ENCODE measurements at regions not wholly inside any gene's neighbourhood (a gene's known extent, or its start where the extent isn't known, plus 50 kb on each side); places are given as distances from the start of the nearest gene placed in this dataset.

DNA sequence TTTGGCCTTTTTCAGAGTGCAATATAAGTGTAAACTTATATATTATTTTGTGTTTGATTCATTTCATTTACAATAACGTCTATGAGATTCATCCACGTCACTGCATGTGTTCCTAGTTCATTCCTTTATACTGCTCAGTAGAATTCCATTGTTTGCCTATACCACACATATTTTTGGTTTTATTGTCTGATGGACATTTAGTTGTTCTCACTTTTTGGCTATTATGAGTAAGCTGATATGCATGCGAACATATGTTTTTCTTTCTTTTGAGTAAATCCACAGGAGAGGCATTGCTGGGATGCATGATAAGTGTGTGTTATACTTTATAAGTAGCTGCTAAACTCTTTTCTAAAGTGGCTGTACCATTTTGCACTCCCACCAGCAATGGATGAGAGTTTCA lies 314.8 kb upstream of the HS6ST1 start:
- peaks cover 31% of the 10 kb centered on the region for H3K27me3 Mint-ChIP-seq
- H3K4me3 Mint-ChIP-seq = no peak overlapping the region
- intact Hi-C loops (cut with micrococcal nuclease) = no loop called here
- H3K27ac Mint-ChIP-seq = no peak overlapping the region
- H3K9me3 Mint-ChIP-seq = no peaks in the 10 kb centered on the region
- no peaks in the 10 kb centered on the region for H3K36me3 Mint-ChIP-seq (ENCODE audit: low read depth)
- no peaks in the 10 kb centered on the region for H3K4me1 Mint-ChIP-seq
- DNase-seq = no peak

GRCh38 chr2:128635361-128635900 lies 316.8 kb upstream of the HS6ST1 start:
- Mint-ChIP-seq H3K4me1 (no peaks in the 10 kb centered on the region), H3K27me3 (peaks cover 25% of the 10 kb centered on the region), H3K9me3 (no peaks in the 10 kb centered on the region), H3K4me3 (no peak overlapping the region), H3K27ac (no peak overlapping the region), H3K36me3 (ENCODE audit: low read depth) (no peaks in the 10 kb centered on the region)
- intact Hi-C loops (cut with micrococcal nuclease) = no loop called here
- DNase-seq = no peak

GRCh38 chr2:128636802-128637147 lies 318.1 kb upstream of the HS6ST1 start:
- DNase-seq = no peak
- Mint-ChIP-seq H3K27me3 (peaks cover 25% of the 10 kb centered on the region), H3K27ac (no peak overlapping the region), H3K36me3 (ENCODE audit: low read depth) (no peaks in the 10 kb centered on the region), H3K4me1 (no peaks in the 10 kb centered on the region), H3K9me3 (no peaks in the 10 kb centered on the region), H3K4me3 (no peak overlapping the region)
- intact Hi-C loops (cut with micrococcal nuclease) = no loop called here

DNA sequence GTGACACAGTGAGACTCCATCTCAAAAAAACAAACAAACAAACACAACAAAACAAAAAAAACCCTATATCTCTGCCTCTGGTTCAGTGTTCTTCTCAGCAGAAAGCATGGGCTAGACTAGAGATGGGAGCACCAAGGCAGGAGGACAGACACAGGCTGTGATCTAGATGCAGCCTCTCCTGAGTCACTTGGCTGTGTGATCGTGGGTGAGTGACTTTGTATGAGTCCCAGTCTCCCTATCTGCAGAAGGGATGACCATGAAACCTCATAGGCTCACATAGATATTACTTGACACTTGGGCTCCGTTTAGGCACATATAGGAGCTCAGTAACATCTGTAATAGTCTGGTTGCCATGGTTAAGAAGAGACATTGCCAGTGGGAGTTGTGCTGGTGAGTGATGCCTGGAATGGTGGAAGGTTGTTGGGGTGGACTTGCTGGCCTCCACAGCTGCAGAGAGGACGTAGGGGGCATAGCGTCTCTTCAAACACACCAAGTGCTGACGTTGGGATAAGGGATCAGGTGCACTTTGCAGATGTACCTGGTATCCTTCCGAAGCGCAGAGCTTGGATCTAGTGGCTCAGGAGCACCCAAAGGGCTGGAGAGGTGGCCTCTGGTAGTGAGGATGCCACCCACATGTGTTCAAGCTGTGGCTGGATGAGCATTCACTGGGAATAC lies 318.9 kb upstream of the HS6ST1 start:
- H3K27ac Mint-ChIP-seq = no peak overlapping the region
- peaks cover 21% of the 10 kb centered on the region for H3K27me3 Mint-ChIP-seq
- no peaks in the 10 kb centered on the region for H3K36me3 Mint-ChIP-seq (ENCODE audit: low read depth)
- intact Hi-C loops (cut with micrococcal nuclease) = no loop called here
- DNase-seq = no peak
- H3K9me3 Mint-ChIP-seq = no peaks in the 10 kb centered on the region
- H3K4me1 Mint-ChIP-seq = no peaks in the 10 kb centered on the region
- H3K4me3 Mint-ChIP-seq = no peak overlapping the region

- no peaks in the 10 kb centered on the region for H3K4me1 Mint-ChIP-seq
- no peak overlapping the region for H3K27ac Mint-ChIP-seq
- H3K36me3 Mint-ChIP-seq (ENCODE audit: low read depth) = no peaks in the 10 kb centered on the region
- peaks cover 19% of the 10 kb centered on the region for H3K27me3 Mint-ChIP-seq
- DNase-seq = no peak
- H3K9me3 Mint-ChIP-seq = no peaks in the 10 kb centered on the region
- H3K4me3 Mint-ChIP-seq = no peak overlapping the region
- intact Hi-C loops (cut with micrococcal nuclease) = no loop called here
Observed at GRCh38 chr2:128638341-128639119, 319.9 kb upstream of the HS6ST1 start.

DNA sequence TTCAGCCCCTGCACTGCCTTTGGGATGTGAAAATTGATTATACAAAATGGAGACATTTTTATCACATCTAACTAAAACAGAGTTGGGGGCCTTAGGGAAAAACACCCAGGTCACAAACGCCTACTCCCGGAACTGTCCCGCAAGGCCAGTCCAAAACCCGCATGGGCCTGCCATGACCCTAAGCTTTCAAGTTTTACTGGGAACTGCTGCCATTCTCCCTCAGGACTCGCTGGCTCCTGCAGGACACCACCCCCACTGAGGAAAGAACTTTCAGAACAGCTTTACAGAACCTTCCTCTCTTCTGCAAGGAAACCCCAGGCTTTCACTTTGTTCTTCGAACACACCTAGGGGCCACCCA lies 320.4 kb upstream of the HS6ST1 start:
- peaks cover 18% of the 10 kb centered on the region for H3K27me3 Mint-ChIP-seq
- intact Hi-C loops (cut with micrococcal nuclease) = no loop called here
- no peak for DNase-seq
- no peak overlapping the region for H3K4me3 Mint-ChIP-seq
- no peaks in the 10 kb centered on the region for H3K36me3 Mint-ChIP-seq (ENCODE audit: low read depth)
- H3K4me1 Mint-ChIP-seq = no peaks in the 10 kb centered on the region
- no peaks in the 10 kb centered on the region for H3K9me3 Mint-ChIP-seq
- no peak overlapping the region for H3K27ac Mint-ChIP-seq

GRCh38 chr2:128639693-128640092 lies 321.0 kb upstream of the HS6ST1 start:
- H3K27me3 Mint-ChIP-seq = peaks cover 18% of the 10 kb centered on the region
- H3K27ac Mint-ChIP-seq = no peak overlapping the region
- intact Hi-C loops (cut with micrococcal nuclease) = no loop called here
- no peaks in the 10 kb centered on the region for H3K36me3 Mint-ChIP-seq (ENCODE audit: low read depth)
- no peaks in the 10 kb centered on the region for H3K4me1 Mint-ChIP-seq
- DNase-seq = no peak
- no peak overlapping the region for H3K4me3 Mint-ChIP-seq
- no peaks in the 10 kb centered on the region for H3K9me3 Mint-ChIP-seq

DNA sequence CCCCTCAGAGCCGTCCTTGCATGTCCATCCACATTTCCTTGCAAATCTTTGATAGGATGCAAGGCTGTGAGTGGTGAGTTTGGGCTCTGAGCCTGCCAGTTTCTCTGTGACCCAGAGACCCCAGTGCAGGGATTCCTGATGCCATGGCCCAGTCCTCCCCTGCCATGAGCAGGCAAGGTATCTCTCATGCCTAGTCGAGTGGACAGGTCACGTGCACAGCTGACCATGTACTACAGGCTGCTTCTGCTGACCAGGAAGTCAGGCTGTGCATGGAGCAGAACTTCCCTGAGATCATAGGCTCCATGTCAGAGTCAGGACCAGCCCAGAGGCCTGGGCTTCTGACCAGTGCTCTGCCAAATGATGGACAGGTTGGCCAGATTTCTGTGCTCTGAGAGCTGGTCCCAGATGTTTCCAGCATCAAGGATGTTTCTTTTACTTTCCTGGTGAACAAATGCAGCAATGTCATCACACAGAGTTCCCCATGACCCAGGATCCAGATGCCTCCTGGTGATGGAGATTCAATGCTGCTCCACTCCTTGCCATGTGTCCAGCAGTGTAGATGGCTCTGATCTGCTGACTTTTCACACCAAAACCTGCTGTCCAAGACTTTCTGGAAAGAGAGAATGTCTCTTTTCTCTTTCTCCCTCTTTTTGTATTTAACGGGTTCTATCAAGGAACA lies 321.6 kb upstream of the HS6ST1 start:
- intact Hi-C loops (cut with micrococcal nuclease) = no loop called here
- Mint-ChIP-seq H3K9me3 (no peaks in the 10 kb centered on the region), H3K4me1 (no peaks in the 10 kb centered on the region), H3K4me3 (no peak overlapping the region), H3K27me3 (peaks cover 16% of the 10 kb centered on the region), H3K27ac (no peak overlapping the region), H3K36me3 (ENCODE audit: low read depth) (no peaks in the 10 kb centered on the region)
- no peak for DNase-seq

DNA sequence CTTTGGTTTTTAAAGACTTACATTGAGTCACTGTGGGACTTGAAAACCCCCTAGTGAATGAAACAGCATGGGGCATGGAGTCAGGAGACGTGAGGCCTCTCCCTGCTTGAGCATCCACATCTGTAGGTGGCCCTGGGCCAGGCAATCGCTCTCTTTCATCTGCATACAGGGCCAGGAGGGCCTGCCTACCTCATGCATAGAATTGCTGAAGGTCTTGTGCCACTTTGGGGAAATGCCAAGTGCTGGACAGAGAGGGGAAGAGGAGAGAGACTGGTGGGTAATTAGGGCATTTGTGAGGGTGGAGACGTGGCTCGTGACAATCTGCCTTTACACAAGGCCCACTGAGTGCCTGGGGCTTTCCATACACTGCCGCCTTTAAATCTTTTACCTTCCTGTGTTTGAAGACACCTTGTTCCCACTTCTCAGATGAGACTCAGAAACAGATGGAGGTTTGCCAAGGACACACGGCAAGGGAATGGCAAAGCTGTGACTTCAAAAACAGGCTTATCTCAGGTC lies 322.2 kb upstream of the HS6ST1 start:
- Mint-ChIP-seq H3K9me3 (no peaks in the 10 kb centered on the region), H3K4me1 (no peaks in the 10 kb centered on the region), H3K27ac (no peak overlapping the region), H3K4me3 (no peak overlapping the region), H3K36me3 (ENCODE audit: low read depth) (no peaks in the 10 kb centered on the region), H3K27me3 (peaks cover 20% of the 10 kb centered on the region)
- no peak for DNase-seq
- intact Hi-C loops (cut with micrococcal nuclease) = no loop called here

GRCh38 chr2:128641421-128642080 lies 322.9 kb upstream of the HS6ST1 start:
- no peaks in the 10 kb centered on the region for H3K9me3 Mint-ChIP-seq
- intact Hi-C loops (cut with micrococcal nuclease) = no loop called here
- H3K27ac Mint-ChIP-seq = no peak overlapping the region
- H3K4me3 Mint-ChIP-seq = no peak overlapping the region
- no peaks in the 10 kb centered on the region for H3K4me1 Mint-ChIP-seq
- no peak for DNase-seq
- H3K27me3 Mint-ChIP-seq = peaks cover 20% of the 10 kb centered on the region
- no peaks in the 10 kb centered on the region for H3K36me3 Mint-ChIP-seq (ENCODE audit: low read depth)

DNA sequence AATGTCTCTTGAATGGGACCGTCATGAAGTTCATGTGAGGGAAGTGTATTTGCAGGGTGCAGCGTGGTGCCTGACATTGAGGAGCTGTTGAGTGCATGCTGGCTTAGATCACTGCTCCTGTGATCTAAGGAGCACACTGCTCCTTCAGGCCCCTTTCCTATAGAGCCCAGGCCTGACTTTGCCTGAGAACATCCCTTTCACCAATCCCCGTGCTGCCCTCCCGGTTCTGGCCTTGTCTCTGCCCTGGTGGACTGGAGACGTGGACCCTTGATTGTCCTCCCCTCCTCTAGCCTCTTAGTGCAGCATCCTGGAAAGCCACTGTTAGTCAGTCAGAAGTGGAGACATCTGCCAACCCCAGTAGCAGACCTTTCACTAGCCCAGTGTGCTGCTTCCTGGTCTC lies 323.6 kb upstream of the HS6ST1 start:
- no peak overlapping the region for H3K27ac Mint-ChIP-seq
- H3K4me3 Mint-ChIP-seq = no peak overlapping the region
- H3K27me3 Mint-ChIP-seq = peaks cover 20% of the 10 kb centered on the region
- H3K4me1 Mint-ChIP-seq = no peaks in the 10 kb centered on the region
- H3K9me3 Mint-ChIP-seq = no peaks in the 10 kb centered on the region
- no peaks in the 10 kb centered on the region for H3K36me3 Mint-ChIP-seq (ENCODE audit: low read depth)
- intact Hi-C loops (cut with micrococcal nuclease) = no loop called here
- no peak for DNase-seq

DNA sequence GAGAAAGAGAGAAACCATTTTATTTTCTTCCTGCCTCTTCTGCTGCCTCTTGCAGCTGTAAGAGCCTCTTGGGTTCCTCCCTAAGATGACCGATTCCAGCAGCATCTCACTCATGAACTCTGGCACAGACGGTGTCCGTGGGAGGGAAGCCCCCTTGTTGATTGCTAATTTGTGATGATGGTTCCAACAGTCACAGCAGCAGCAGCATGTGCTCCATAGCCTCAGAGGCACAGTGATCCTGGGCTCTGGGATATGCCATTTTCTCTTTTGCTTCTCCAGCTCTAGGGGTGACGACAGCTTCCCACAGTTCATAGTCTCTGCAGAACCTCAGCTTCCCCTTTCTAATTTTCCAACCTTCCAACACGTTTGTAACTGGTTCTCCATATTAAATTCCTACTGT lies 324.2 kb upstream of the HS6ST1 start:
- H3K27ac Mint-ChIP-seq = no peak overlapping the region
- no peaks in the 10 kb centered on the region for H3K4me1 Mint-ChIP-seq
- intact Hi-C loops (cut with micrococcal nuclease) = no loop called here
- DNase-seq = no peak
- peaks cover 19% of the 10 kb centered on the region for H3K27me3 Mint-ChIP-seq
- no peaks in the 10 kb centered on the region for H3K36me3 Mint-ChIP-seq (ENCODE audit: low read depth)
- no peaks in the 10 kb centered on the region for H3K9me3 Mint-ChIP-seq
- H3K4me3 Mint-ChIP-seq = no peak overlapping the region

- Mint-ChIP-seq H3K36me3 (ENCODE audit: low read depth) (no peaks in the 10 kb centered on the region), H3K9me3 (no peaks in the 10 kb centered on the region), H3K27ac (no peak overlapping the region), H3K4me1 (no peaks in the 10 kb centered on the region), H3K4me3 (no peak overlapping the region), H3K27me3 (peaks cover 18% of the 10 kb centered on the region)
- intact Hi-C loops (cut with micrococcal nuclease) = no loop called here
- DNase-seq = no peak
Observed at GRCh38 chr2:128643221-128644065, 324.8 kb upstream of the HS6ST1 start.
